ENCODE measurements at regions not wholly inside any gene's neighbourhood (a gene's known extent, or its start where the extent isn't known, plus 50 kb on each side); places are given as distances from the start of the nearest gene placed in this dataset.
"Not testable (repeated sequence)": the region's sequence is repeated elsewhere in the genome, so short reads cannot be mapped to it uniquely, and the experiment has no call there.

GRCh38 chr10:65142641-65143435 lies 1621.6 kb downstream of the REEP3 start:
- DNase-seq (ENCODE audit: low read depth), result no peak

DNA sequence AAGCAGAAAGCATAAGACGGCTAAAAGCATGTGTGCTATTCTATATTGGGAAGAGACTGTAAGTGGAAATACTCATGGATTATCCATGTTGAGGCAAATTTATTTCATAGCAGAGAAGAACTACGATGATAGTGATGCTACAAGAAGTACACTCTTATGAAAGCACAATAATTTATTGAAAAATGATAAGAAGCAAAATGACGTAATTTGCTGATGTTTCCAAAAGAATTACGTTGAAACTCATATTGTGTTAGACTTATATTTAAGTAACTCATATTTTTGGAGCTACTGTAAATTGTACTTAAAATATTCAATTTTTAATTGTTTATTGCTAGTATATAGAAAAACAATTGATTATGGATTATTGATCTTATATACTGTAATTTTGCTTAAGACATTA lies 1622.5 kb downstream of the REEP3 start:
- no peak for DNase-seq (ENCODE audit: low read depth)

DNA sequence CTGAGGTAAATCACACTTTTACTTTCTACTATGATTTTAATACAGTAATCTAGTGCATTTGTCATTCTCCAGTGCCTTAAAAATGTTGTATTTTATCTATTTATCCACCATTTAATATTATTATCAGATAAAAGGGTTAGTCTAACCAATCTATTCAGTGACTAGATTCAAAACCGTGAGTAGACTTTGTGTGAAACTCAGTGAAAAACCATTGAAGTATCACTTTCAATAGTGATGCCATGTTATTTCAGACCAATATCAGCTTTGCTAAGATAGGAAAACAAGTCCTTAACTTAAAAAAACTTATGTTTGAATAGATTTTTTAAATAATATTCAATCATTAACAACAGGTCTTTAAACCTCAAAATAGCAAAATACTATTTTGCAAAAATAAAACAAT lies 1628.7 kb downstream of the REEP3 start:
- DNase-seq (ENCODE audit: low read depth), result no peak

DNA sequence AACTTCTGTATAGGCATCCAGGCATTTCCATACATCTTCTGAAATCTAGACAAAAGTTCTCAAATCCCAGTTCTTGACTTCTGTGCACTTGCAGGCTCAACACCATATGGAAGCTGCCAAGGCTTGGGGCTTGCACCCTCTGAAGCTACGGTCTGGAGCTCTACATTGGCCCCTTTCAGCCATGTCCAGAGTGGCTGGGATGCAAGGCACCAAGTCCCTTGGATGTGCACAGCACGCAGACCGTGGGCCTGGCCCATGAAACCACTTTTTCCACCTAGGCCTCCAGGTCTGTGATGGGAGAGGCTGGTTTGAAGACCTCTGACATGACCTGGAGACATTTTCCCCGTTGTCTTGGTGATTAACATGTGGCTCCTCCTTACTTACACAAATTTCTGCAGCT lies 1645.1 kb downstream of the REEP3 start:
- no peak for DNase-seq (ENCODE audit: low read depth)

GRCh38 chr10:65172249-65172648 lies 1651.0 kb downstream of the REEP3 start:
- no peak for DNase-seq (ENCODE audit: low read depth)

- no peak for DNase-seq (ENCODE audit: low read depth)
These were observed 1655.8 kb downstream of the REEP3 start for GRCh38 chr10:65176994-65177393.

- DNase-seq (ENCODE audit: low read depth), result no peak
These were observed 1662.0 kb downstream of the REEP3 start for GRCh38 chr10:65183236-65183635.

DNA sequence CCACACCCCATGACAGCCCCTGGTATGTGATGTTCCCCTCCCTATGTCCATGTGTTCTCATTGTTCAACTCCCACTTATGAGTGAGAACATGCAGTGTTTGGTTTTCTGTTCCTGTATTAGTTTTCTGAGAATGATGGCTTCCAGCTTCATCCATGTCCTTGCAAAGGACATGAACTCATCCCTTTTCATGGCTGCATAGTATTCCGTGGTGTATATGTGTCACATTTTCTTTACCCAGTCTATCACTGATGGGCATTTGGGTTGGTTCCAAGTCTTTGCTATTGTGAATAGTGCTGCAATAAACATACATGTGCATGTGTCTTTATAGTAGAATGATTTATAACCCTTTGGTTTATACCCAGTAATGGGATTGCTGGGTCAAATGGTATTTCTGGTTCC lies 1665.5 kb downstream of the REEP3 start:
- DNase-seq (ENCODE audit: low read depth), result not testable (repeated sequence)

DNA sequence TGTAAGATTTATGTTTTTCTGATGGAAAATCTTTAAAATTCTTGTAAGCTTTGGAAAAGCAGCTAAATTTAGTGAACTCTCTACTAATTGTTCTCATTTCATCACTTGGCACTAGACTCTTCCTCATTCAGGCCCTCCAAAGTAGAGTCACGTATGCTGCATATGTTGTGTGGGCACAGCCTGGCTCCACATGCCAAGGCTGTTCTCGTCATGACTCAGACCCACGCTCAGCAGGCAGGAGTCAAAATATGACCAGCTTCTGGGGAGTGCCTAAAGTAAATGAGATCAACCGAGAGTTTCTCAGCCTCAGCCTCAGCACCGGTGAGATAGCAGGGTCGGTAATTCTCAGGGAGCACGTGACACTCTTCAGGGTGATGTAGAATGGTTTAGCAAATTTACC lies 1672.9 kb downstream of the REEP3 start:
- no peak for DNase-seq (ENCODE audit: low read depth)

DNA sequence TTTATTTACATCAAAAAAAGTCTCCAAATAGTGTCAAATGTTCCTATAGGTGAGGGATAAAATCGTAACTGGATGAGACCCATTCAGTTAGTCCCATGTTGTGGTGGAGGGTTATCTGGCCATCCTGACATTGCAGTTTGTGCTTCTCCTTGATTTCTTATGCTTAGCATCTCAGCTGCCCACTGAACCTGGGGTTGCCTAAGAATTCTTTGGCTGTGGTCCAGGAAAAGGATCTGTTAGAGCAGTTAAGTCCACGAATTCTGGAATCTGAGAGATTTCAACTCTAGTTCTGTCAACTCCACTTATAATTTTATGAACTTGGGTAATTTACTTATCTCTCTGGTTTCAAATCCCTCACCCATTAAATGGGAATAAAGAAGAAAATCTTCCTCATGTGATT lies 1673.4 kb downstream of the REEP3 start:
- no peak for DNase-seq (ENCODE audit: low read depth)

GRCh38 chr10:65196111-65196510 lies 1674.9 kb downstream of the REEP3 start:
- DNase-seq (ENCODE audit: low read depth), result no peak

- DNase-seq (ENCODE audit: low read depth), result no peak
These were observed 1676.7 kb downstream of the REEP3 start for GRCh38 chr10:65197935-65198334.

GRCh38 chr10:65201491-65201890 lies 1680.3 kb downstream of the REEP3 start:
- DNase-seq (ENCODE audit: low read depth), result no peak

DNA sequence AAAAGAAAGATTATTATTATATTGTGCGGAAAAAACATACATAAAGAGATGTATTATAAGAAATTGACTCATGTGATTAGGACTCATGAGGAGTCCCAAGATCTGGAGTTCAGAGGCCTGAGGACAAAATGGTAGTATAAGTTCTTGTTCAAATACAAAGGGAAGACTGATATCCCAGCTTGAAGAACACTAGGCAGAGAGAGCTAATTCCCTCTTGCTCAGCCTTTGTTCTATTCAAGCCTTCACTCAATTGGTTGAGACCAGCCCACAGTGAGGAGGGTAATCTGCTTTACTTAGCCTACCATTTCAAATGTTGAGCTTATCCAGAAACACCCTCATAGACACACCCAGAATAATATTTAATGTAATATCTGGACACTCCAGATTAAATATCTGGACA lies 1683.8 kb downstream of the REEP3 start:
- no peak for DNase-seq (ENCODE audit: low read depth)

- no peak for DNase-seq (ENCODE audit: low read depth)
These were observed 1692.0 kb downstream of the REEP3 start for GRCh38 chr10:65213170-65213569.

DNA sequence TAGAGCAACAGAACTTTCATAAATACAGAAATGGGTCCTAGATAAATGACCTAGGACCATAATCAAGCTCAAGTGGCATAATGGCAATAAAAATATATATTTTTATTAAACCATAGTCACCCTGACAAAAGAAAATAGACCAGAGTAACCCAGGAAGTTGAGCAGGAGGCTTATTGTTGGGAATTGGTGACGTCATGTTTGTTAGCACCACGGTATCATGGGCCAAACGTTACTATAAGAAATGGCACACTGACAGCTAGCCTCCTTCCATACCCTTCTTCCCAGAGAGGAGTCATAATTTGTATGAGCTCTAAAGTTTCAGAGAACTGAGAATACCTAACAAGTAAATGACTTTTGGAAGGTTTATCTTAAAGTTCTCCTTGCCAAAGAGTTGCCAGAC lies 1698.2 kb downstream of the REEP3 start:
- no peak for DNase-seq (ENCODE audit: low read depth)

- DNase-seq (ENCODE audit: low read depth), result no peak
These were observed 1694.7 kb upstream of the LRRTM3 start for GRCh38 chr10:65231148-65231547.

DNA sequence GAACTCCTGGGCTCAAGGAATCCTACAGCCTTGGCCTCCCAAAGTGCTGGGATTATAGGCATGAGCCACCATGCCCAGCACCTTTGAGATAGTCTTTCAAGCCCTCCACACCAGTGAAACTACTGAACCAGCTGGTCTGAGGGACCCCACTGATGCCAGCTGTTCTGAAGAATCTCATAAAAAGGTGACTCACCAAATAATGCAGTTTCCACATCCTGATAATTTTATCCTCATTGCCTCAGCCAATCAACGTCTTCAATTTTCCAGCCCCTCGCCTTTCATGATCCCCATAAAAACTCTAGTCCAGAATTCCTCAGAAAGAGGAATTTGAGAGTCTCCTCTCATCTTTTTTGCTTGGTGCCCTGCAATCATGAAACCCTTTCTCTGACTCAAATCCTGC lies 1691.6 kb upstream of the LRRTM3 start:
- no peak for DNase-seq (ENCODE audit: low read depth)

- no peak for DNase-seq (ENCODE audit: low read depth)
These were observed 1690.6 kb upstream of the LRRTM3 start for GRCh38 chr10:65235266-65235665.

- DNase-seq (ENCODE audit: low read depth), result no peak
These were observed 1690.0 kb upstream of the LRRTM3 start for GRCh38 chr10:65235846-65236245.

DNA sequence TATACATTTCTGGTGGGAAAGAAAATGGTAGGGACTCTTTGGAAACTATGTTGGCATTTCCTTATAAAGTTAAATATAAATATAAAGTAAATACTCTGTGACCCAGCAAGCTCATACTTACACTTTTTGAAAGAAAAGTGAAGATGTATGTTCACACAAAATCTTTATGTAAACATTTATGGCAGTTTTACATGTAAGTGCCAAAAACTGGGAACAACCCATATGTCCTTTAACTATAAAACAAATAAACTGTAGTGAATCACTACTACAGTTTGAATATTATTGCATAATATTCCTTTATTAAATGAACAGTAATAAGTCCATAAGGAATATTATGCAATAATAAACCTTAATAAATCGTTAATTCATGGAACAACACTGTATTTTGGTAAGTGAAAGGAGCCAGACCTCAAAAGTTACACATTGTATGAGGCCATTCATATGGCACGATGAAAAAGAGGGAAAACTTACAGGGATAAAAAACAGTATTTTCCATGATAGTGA lies 1660.3 kb upstream of the LRRTM3 start:
- DNase-seq (ENCODE audit: low read depth), result no peak

GRCh38 chr10:65269551-65269950 lies 1656.3 kb upstream of the LRRTM3 start:
- DNase-seq (ENCODE audit: low read depth), result not testable (repeated sequence)

DNA sequence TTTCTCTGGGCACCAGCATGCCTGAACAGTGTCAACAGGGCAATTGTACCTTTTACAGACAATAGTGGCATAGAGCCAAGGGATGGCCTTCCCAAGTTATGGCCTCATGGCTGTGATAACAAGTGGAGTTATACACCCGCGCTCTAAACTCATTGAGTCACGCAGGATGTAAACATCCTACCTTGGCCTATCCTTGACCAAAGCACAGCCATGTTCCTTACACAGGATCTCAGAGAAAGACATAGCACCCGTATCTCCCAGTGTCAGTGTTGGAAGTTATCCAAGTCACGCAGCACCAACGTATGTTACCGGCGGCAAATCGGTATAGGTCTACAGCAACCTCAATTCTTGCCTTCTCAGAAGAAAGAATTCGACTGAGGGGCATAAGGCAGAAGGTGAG lies 1654.9 kb upstream of the LRRTM3 start:
- no peak for DNase-seq (ENCODE audit: low read depth)

DNA sequence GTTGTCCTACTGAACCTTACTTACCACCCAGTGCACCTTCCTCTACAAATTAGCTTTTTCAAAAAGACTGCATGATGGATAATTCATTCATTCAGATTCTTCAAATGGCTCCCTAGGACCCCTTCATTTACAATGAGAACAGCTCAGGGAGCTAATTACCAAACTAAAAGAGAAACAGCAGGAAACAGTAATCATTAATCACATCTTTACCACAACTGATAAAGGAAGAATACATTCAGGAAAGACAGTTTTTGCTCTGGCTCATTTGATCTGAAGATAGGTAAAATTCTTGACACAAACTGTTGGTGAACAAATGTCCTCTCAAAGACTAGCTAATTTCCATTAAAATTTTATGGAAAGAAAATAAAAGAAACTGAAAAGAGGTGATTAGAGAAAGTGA lies 1652.7 kb upstream of the LRRTM3 start:
- no peak for DNase-seq (ENCODE audit: low read depth)

Data from fibroblast of gingiva (primary cell).